OCI-LY7 (cell line): ENCODE measurements at regions not wholly inside any gene's neighbourhood (a gene's known extent, or its start where the extent isn't known, plus 50 kb on each side); places are given as distances from the start of the nearest gene placed in this dataset.

Experiments
- BruUV-seq: library from RNA; stranded (reverse); fragments of 400-500 nt; replicated peaks from 2 replicates; lab custom pipeline; 2021; lab: Mats Ljungman, UMichigan
- CTCF ChIA-PET: fragments of 300-600 bp; sonication (Branson Sonifier 250); formaldehyde crosslinking; loops from one replicate; lab custom pipeline; 2022; ENCODE audit warnings: antibody characterized with exemption; ENCODE audit not compliant: unreplicated experiment; lab: Charles Lee
- POLR2A ChIA-PET: fragments of 300-600 bp; sonication (Branson Sonifier 250); formaldehyde crosslinking; loops from one replicate; lab custom pipeline; 2022; ENCODE audit warnings: antibody characterized with exemption; lab: Charles Lee
- DNase-seq: peaks from one replicate; pipeline ENCODE4 v3.0.0-alpha.2; 2015; ENCODE audit warnings: low spot score
- H2AFZ ChIP-seq: fragments of 200-600 bp; sonication (generic), shearing (Covaris generic); 2 replicates; pipeline ENCODE4 v1.6.1; 2014; ENCODE audit warnings: mild to moderate bottlenecking, antibody characterized with exemption, low read length, moderate library complexity
- H3K27ac ChIP-seq: fragments of 200-600 bp; sonication (generic); 2 replicates; pipeline ENCODE4 v1.5.1; 2014; ENCODE audit warnings: mixed run types, low read depth, mild to moderate bottlenecking, moderate library complexity, low read length, inconsistent platforms; ENCODE audit not compliant: poor library complexity, severe bottlenecking
- H3K36me3 ChIP-seq: fragments of 200-600 bp; sonication (generic); 2 replicates; pipeline ENCODE4 v1.6.1; 2014; ENCODE audit warnings: mild to moderate bottlenecking, antibody characterized with exemption, low read length, moderate library complexity, mixed read lengths; ENCODE audit not compliant: insufficient read depth
- H3K4me1 ChIP-seq: fragments of 200-600 bp; sonication (generic); 2 replicates; pipeline ENCODE4 v1.5.1; 2014; ENCODE audit warnings: mild to moderate bottlenecking, low read length; ENCODE audit not compliant: insufficient read depth, poor library complexity, severe bottlenecking
- H3K4me2 ChIP-seq: fragments of 200-600 bp; sonication (generic); 2 replicates; pipeline ENCODE4 v1.6.1; 2014; ENCODE audit warnings: mild to moderate bottlenecking, low read length
- H3K4me3 ChIP-seq: fragments of 200-600 bp; sonication (generic); 2 replicates; pipeline ENCODE4 v1.5.1; 2014; ENCODE audit warnings: mild to moderate bottlenecking, low read depth, low read length; ENCODE audit not compliant: poor library complexity, severe bottlenecking
- H3K79me2 ChIP-seq: fragments of 200-600 bp; sonication (generic); 2 replicates; pipeline ENCODE4 v1.6.1; 2016; ENCODE audit warnings: low read depth, mild to moderate bottlenecking, low read length, moderate library complexity, mixed read lengths; ENCODE audit not compliant: insufficient read depth
- H3K9me2 ChIP-seq: fragments of 200-600 bp; sonication (generic); 2 replicates; pipeline ENCODE4 v1.6.1; 2016; ENCODE audit warnings: mild to moderate bottlenecking, low read length, mixed read lengths; ENCODE audit not compliant: insufficient read depth
- H3K9me3 ChIP-seq: fragments of 200-600 bp; sonication (generic); 2 replicates; pipeline ENCODE4 v1.6.1; 2014; ENCODE audit warnings: mild to moderate bottlenecking, mixed run types, low read length, mixed read lengths
- H4K20me1 ChIP-seq: fragments of 200-600 bp; sonication (generic); 2 replicates; pipeline ENCODE4 v1.6.1; 2014; ENCODE audit warnings: mild to moderate bottlenecking, antibody characterized with exemption, low read length, moderate library complexity, mixed read lengths; ENCODE audit not compliant: insufficient read depth
- CTCF ChIP-seq: fragments of 200-600 bp; sonication (generic); conservative IDR thresholded peaks from 2 replicates; pipeline ENCODE4 v1.5.1; 2014; ENCODE audit warnings: mild to moderate bottlenecking, antibody characterized with exemption, low read length, moderate library complexity, mixed read lengths
- EZH2phosphoT487 ChIP-seq: fragments of 200-600 bp; sonication (generic); IDR thresholded peaks from 2 replicates; pipeline ENCODE4 v1.6.1; 2018; ENCODE audit warnings: low read depth, borderline replicate concordance, mild to moderate bottlenecking, mixed run types, antibody characterized with exemption, low read length, moderate library complexity, mixed read lengths
- intact Hi-C: fragments of 100-400 bp; cut with micrococcal nuclease; formaldehyde crosslinking; loops from one replicate; pipeline ENCODE4 v1.10.0; 2022; ENCODE audit not compliant: unreplicated experiment

- CTCF ChIA-PET, result no interaction called here
- Histone ChIP-seq H4K20me1 (no peaks in the 10 kb centered on the region), H2AFZ (no peak overlapping the region), H3K4me2 (no peak overlapping the region), H3K79me2 (no peaks in the 10 kb centered on the region), H3K27ac (no peak overlapping the region), H3K36me3 (no peaks in the 10 kb centered on the region), H3K9me2 (no peaks in the 10 kb centered on the region), H3K4me3 (no peak overlapping the region), H3K9me3 (no peaks in the 10 kb centered on the region), H3K4me1 (no peaks in the 10 kb centered on the region)
- no TSS peak for BruUV-seq
- POLR2A ChIA-PET, result interaction anchor here (0.6 to 0.7 kb wide), 2 partner anchors 25 to 43 kb away, joined by 3 read pairs; no protein-coding TSS in a partner anchor
- DNase-seq, result no peak
- TF ChIP-seq EZH2phosphoT487, result no peak
- TF ChIP-seq CTCF, result no peak
- intact Hi-C loops, result no loop called here
Measured at GRCh38 chr17:70310221-70310672, 140.9 kb downstream of the KCNJ2 start.

- Histone ChIP-seq H3K4me2 (no peak overlapping the region), H3K9me2 (no peaks in the 10 kb centered on the region), H3K27ac (no peak overlapping the region), H3K4me3 (no peak overlapping the region), H4K20me1 (no peaks in the 10 kb centered on the region), H3K79me2 (no peaks in the 10 kb centered on the region), H3K9me3 (no peaks in the 10 kb centered on the region), H2AFZ (no peak overlapping the region), H3K4me1 (no peaks in the 10 kb centered on the region), H3K36me3 (no peaks in the 10 kb centered on the region)
- no peak for TF ChIP-seq EZH2phosphoT487
- TF ChIP-seq CTCF, result no peak
- no TSS peak for BruUV-seq
- ChIA-PET CTCF (no interaction called here), POLR2A (interaction anchor here (0.5 to 0.7 kb wide), 4 partner anchors 8 to 633 kb away, joined by 3 to 5 read pairs (median 3); no protein-coding TSS in a partner anchor)
- intact Hi-C loops, result no loop called here
- no peak for DNase-seq
Measured at GRCh38 chr17:70313086-70313852, 143.9 kb downstream of the KCNJ2 start.

DNA sequence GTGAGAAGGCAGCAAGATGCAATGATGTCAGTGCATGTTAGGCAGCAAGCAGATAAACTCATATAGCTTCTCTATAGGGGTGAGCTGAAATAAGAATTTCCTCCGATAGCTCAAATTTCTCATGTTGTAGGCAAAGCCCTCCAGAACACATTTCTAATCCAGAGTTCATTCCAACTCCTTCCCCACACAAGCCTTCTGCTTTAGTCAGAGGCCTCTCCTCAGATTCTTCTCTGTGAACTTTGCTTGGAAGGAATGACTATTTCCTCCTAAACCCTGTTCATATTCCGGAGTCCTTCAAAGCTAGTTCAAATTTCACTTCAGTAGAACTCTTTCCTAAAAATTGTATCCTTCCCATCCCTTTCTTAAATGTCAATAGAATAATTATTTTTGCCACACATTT lies 144.8 kb downstream of the KCNJ2 start:
- H3K36me3 ChIP-seq, result no peaks in the 10 kb centered on the region
- H3K9me2 ChIP-seq, result no peaks in the 10 kb centered on the region
- H3K27ac ChIP-seq, result no peak overlapping the region
- no peaks in the 10 kb centered on the region for H3K79me2 ChIP-seq
- no peaks in the 10 kb centered on the region for H3K4me1 ChIP-seq
- no peak overlapping the region for H3K4me3 ChIP-seq
- no peak for DNase-seq
- CTCF ChIA-PET, result no interaction called here
- H4K20me1 ChIP-seq, result no peaks in the 10 kb centered on the region
- no peak overlapping the region for H2AFZ ChIP-seq
- H3K4me2 ChIP-seq, result no peak overlapping the region
- POLR2A ChIA-PET, result interaction anchor here (0.6 to 0.8 kb wide), 4 partner anchors 64 to 632 kb away, joined by 3 to 5 read pairs (median 3); partner anchors contain the start of gene KCNJ2
- TF ChIP-seq EZH2phosphoT487 (no peak), CTCF (no peak)
- intact Hi-C loops, result no loop called here
- BruUV-seq, result no TSS peak
- no peaks in the 10 kb centered on the region for H3K9me3 ChIP-seq
